ENCODE measurements at regions not wholly inside any gene's neighbourhood (a gene's known extent, or its start where the extent isn't known, plus 50 kb on each side); places are given as distances from the start of the nearest gene placed in this dataset.

DNA sequence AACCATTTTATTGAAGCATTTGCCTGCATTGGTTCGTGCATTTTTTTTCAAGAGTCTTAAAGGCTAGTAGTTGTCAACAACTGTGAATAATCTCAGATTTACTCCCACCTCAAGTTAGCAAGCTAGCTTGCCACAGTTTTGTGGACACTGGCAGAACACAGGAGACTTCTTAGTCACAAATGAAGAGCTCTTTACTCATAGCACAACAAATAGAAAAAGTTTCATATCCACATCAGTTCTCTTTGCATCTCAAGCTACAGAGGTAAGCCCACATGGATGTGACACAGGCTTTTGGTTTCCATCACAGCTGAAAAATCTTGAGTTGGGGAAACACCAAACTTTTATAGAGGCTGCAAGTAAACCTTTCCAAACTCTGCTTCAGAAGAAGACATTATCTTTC lies 2315.7 kb upstream of the TENM3 start:
- no peak overlapping the region for H2AK5ac ChIP-seq (ENCODE audit: low read depth, low read length)
- H2BK20ac ChIP-seq (ENCODE audit: low read depth, low read length), result no peak overlapping the region
- H2AFZ ChIP-seq (replicated peaks; ENCODE audit: low read length, poor library complexity), result no peak overlapping the region
- H2BK5ac ChIP-seq (ENCODE audit: low read depth, low read length, poor library complexity, severe bottlenecking), result no peak overlapping the region
- H2BK120ac ChIP-seq (ENCODE audit: low read depth, low read length), result no peak overlapping the region
- no peak overlapping the region for H4K5ac ChIP-seq (ENCODE audit: low read depth, low read length)
- CTCF ChIA-PET, result no interaction called here
- H3K4me3 ChIP-seq (ENCODE audit: insufficient read depth, low read depth, low read length), result no peak overlapping the region
- no peak overlapping the region for H4K91ac ChIP-seq (ENCODE audit: insufficient read depth, low read depth, low read length)
- BruUV-seq (replicated peaks), result no TSS peak
- TF ChIP-seq RCOR1 (IDR thresholded peaks at IDR 0.05; ENCODE audit: insufficient replicate concordance, low read length) (no peak), CEBPB (IDR thresholded peaks at IDR 0.05; ENCODE audit: low read depth, low read length) (no peak), MAFK (IDR thresholded peaks at IDR 0.05; ENCODE audit: low read depth, low read length) (no peak), FOS (IDR thresholded peaks at IDR 0.05; ENCODE audit: low read depth, low read length) (no peak), RAD21 (IDR thresholded peaks at IDR 0.05; ENCODE audit: low read length) (no peak), MXI1 (IDR thresholded peaks at IDR 0.05; ENCODE audit: borderline replicate concordance, low read depth, low read length) (no peak), SMC3 (IDR thresholded peaks at IDR 0.05; ENCODE audit: low read depth, low read length) (no peak), RFX5 (IDR thresholded peaks at IDR 0.05; ENCODE audit: low read depth, low read length) (no peak), MAZ (IDR thresholded peaks at IDR 0.05; ENCODE audit: borderline replicate concordance, low read depth, low read length) (no peak)
- TF ChIP-seq, protein P1, sequence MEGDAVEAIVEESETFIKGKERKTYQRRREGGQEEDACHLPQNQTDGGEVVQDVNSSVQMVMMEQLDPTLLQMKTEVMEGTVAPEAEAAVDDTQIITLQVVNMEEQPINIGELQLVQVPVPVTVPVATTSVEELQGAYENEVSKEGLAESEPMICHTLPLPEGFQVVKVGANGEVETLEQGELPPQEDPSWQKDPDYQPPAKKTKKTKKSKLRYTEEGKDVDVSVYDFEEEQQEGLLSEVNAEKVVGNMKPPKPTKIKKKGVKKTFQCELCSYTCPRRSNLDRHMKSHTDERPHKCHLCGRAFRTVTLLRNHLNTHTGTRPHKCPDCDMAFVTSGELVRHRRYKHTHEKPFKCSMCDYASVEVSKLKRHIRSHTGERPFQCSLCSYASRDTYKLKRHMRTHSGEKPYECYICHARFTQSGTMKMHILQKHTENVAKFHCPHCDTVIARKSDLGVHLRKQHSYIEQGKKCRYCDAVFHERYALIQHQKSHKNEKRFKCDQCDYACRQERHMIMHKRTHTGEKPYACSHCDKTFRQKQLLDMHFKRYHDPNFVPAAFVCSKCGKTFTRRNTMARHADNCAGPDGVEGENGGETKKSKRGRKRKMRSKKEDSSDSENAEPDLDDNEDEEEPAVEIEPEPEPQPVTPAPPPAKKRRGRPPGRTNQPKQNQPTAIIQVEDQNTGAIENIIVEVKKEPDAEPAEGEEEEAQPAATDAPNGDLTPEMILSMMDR (conservative IDR thresholded peaks at IDR 0.05; ENCODE audit: low read depth, low read length), result no peak
- H3K79me1 ChIP-seq (ENCODE audit: low read depth in 1 of 2, low read length in 2 of 2), result no peaks in the 10 kb centered on the region
- H3K9ac ChIP-seq (ENCODE audit: low read depth, low read length), result no peak overlapping the region
- H2BK15ac ChIP-seq (ENCODE audit: low read depth, low read length), result no peak overlapping the region
- H3K4ac ChIP-seq (ENCODE audit: low read depth, low read length), result no peak overlapping the region
- no peak for ATAC-seq (ENCODE audit: low read depth)
- dilution Hi-C loops (cut with HindIII; ENCODE audit: low sequenced_read_pairs, unreplicated experiment) (no loop called here), in situ Hi-C loops (cut with MboI; ENCODE audit: low sequenced_read_pairs) (no loop called here), intact Hi-C loops (cut with micrococcal nuclease) (no loop called here)
- no peak for DNase-seq
- H4K20me1 ChIP-seq (ENCODE audit: insufficient read depth, low read length), result no peaks in the 10 kb centered on the region
- H3K23ac ChIP-seq (ENCODE audit: low read depth, low read length), result no peak overlapping the region
- H4K8ac ChIP-seq (ENCODE audit: low read depth in 2 of 2, low read length in 2 of 2), result no peak overlapping the region
- H3K36me3 ChIP-seq (ENCODE audit: control insufficient read depth, insufficient read depth, low read length), result no peaks in the 10 kb centered on the region
- no peak overlapping the region for H3K4me2 ChIP-seq (ENCODE audit: low read depth, low read length)
- H3K27me3 ChIP-seq (ENCODE audit: control insufficient read depth, insufficient read depth, low read length), result no peaks in the 10 kb centered on the region
- H3K18ac ChIP-seq (ENCODE audit: low read depth, low read length), result no peak overlapping the region
- H3K27ac ChIP-seq (ENCODE audit: insufficient read depth, low read length), result no peak overlapping the region
- no peak overlapping the region for H3K14ac ChIP-seq (replicated peaks; ENCODE audit: low read depth, low read length)
- H3K56ac ChIP-seq (ENCODE audit: extremely low read depth, insufficient read depth, low read length), result no peak overlapping the region
- H3K9me1 ChIP-seq (ENCODE audit: insufficient read depth, low read length), result no peaks in the 10 kb centered on the region
- POLR2A ChIA-PET (ENCODE audit: unreplicated experiment), result no interaction called here
- no peaks in the 10 kb centered on the region for H3K9me3 ChIP-seq (ENCODE audit: control insufficient read depth, insufficient read depth, low read length)
- WGBS, 2 experiments (ENCODE audit: extremely low coverage in 2 of 2, insufficient read length in 1 of 2), result no CpG with 5 or more reads among the region's 1 CpG
- no peak overlapping the region for H2AK9ac ChIP-seq (replicated peaks; ENCODE audit: low read depth, low read length, poor library complexity)
- no peaks in the 10 kb centered on the region for H3K4me1 ChIP-seq (ENCODE audit: control insufficient read depth, insufficient read depth, low read length)

All from IMR-90 (cell line).